HepG2 (cell line): ENCODE measurements at regions not wholly inside any gene's neighbourhood (a gene's known extent, or its start where the extent isn't known, plus 50 kb on each side); places are given as distances from the start of the nearest gene placed in this dataset.

Experiments
- ASH2L ChIP-seq: fragments of 300-600, 200-600 bp; sonication (generic); IDR thresholded peaks from 2 replicates; pipeline ENCODE4 v1.7.0; 2017; ENCODE audit warnings: low read depth, mild to moderate bottlenecking, moderate library complexity, mixed read lengths, low read length; ENCODE audit not compliant: insufficient read length
- ATF3 ChIP-seq: sonication (generic); formaldehyde crosslinking; IDR thresholded peaks from 2 replicates; pipeline ENCODE4 v1.4.0; 2020; ENCODE audit warnings: missing genetic modification reagents
- BHLHE40 ChIP-seq: IDR thresholded peaks from 2 replicates; pipeline ENCODE4 v1.6.1; 2011; ENCODE audit warnings: low read length, improper control_type of control experiment
- KMT2A ChIP-seq: sonication (generic); formaldehyde crosslinking; IDR thresholded peaks from 2 replicates; pipeline ENCODE4 v1.4.0; 2020; ENCODE audit warnings: missing genetic modification reagents
- MYC ChIP-seq: sonication (generic); formaldehyde crosslinking; IDR thresholded peaks from 2 replicates; pipeline ENCODE4 v1.9.0; 2021; ENCODE audit warnings: missing genetic modification reagents, borderline replicate concordance
- RXRA ChIP-seq: sonication (generic); formaldehyde crosslinking; IDR thresholded peaks from 2 replicates; pipeline ENCODE4 v1.5.1; 2020; ENCODE audit warnings: missing genetic modification reagents
- ZBTB7A ChIP-seq: sonication (generic); formaldehyde crosslinking; IDR thresholded peaks from 2 replicates; pipeline ENCODE4 v1.8.0; 2022; ENCODE audit warnings: mild to moderate bottlenecking, missing genetic modification reagents
- TF ChIP-seq, protein P1 (sequence below): sonication (generic); formaldehyde crosslinking; IDR thresholded peaks from 2 replicates; pipeline ENCODE4 v1.4.0; 2020; ENCODE audit warnings: missing genetic modification reagents, borderline replicate concordance

DNA sequence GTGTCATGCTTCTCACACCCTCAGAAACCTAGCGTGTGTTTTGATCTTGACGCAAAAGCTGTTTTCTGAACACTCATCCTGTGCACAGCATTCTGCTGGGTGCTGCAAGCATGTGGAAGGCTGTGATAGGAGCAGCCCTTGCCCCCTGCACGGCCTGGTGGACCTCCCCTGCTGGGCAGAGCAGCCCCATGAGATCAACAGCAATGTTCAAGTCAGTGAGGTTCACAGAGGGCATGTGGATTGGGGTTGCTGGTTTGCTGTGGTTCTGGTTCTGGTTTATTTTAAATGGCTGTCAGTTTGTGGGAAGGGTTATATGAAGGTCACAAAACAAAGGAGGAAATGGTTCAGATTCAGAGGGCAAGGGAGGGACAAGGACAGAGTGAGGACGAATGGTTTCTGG, 71.3 kb downstream of the SOWAHC start:
- TF ChIP-seq RXRA (CRISPR knock-in tag), result no peak
- TF ChIP-seq MYC (CRISPR knock-in tag), result no peak
- no peak for TF ChIP-seq BHLHE40
- no peak for TF ChIP-seq ATF3 (CRISPR knock-in tag)
- TF ChIP-seq KMT2A (CRISPR knock-in tag), result no peak
- TF ChIP-seq ASH2L, result no peak
- no peak for TF ChIP-seq ZBTB7A (CRISPR knock-in tag)
- TF ChIP-seq, protein P1, sequence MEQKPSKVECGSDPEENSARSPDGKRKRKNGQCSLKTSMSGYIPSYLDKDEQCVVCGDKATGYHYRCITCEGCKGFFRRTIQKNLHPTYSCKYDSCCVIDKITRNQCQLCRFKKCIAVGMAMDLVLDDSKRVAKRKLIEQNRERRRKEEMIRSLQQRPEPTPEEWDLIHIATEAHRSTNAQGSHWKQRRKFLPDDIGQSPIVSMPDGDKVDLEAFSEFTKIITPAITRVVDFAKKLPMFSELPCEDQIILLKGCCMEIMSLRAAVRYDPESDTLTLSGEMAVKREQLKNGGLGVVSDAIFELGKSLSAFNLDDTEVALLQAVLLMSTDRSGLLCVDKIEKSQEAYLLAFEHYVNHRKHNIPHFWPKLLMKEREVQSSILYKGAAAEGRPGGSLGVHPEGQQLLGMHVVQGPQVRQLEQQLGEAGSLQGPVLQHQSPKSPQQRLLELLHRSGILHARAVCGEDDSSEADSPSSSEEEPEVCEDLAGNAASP (CRISPR knock-in tag), result no peak
